B cell (primary cell): ENCODE measurements at regions not wholly inside any gene's neighbourhood (a gene's known extent, or its start where the extent isn't known, plus 50 kb on each side); places are given as distances from the start of the nearest gene placed in this dataset.

Source experiments
- ATAC-seq: fragments of 200-7000 bp; cut with Tn5 transposase; one replicate; pipeline ENCODE4 v1.10.0; 2021; ENCODE audit warnings: low read depth, mild to moderate bottlenecking, moderate number of reproducible peaks, moderate library complexity
- CTCF ChIA-PET: fragments of 350-600 bp; sonication (Branson Sonifier 250); formaldehyde crosslinking; loops from one replicate; lab custom pipeline; 2021; ENCODE audit warnings: antibody characterized with exemption, inconsistent platforms; lab: Charles Lee
- POLR2A ChIA-PET: fragments of 350-600 bp; sonication (Branson Sonifier 250); formaldehyde crosslinking; loops from one replicate; lab custom pipeline; 2021; ENCODE audit warnings: antibody characterized with exemption; lab: Charles Lee
- DNase-seq: peaks from one replicate; pipeline ENCODE4 v3.0.0; 2013
- H2AFZ ChIP-seq: 2 replicates; pipeline ENCODE4 v1.6.1; 2012; ENCODE audit warnings: mild to moderate bottlenecking, low read depth, low read length; ENCODE audit not compliant: insufficient read depth, poor library complexity, severe bottlenecking
- H3K27ac ChIP-seq, 2 donors: 1 replicate in 1 of 2; 2 replicates in 1 of 2; pipeline ENCODE4 v1.5.1; 2012 to 2013; ENCODE audit warnings: low read length in 2 of 2, mild to moderate bottlenecking in 2 of 2, moderate library complexity in 1 of 2
- H3K27me3 ChIP-seq, 4 experiments: fragments of 200-600 bp in 1 of 4; sonication (generic) in 1 of 4; replicated peaks in 1 of 4; 1 replicate in 2 of 4; 2 replicates in 2 of 4; pipeline versions ENCODE4 v1.6.1 to v1.7.0; 2013 to 2016; ENCODE audit warnings: low read length in 3 of 4, mild to moderate bottlenecking in 2 of 4, mixed read lengths in 1 of 4, moderate library complexity in 1 of 4; ENCODE audit not compliant: insufficient read depth in 4 of 4, control insufficient read depth in 3 of 4; ENCODE audit errors: control extremely low read depth in 1 of 4
- H3K36me3 ChIP-seq, 2 experiments: replicated peaks in 1 of 2; 1 replicate in 1 of 2; 2 replicates in 1 of 2; pipeline versions ENCODE4 v1.6.1 to v1.7.1; 2013; ENCODE audit warnings: low read length in 1 of 2; ENCODE audit not compliant: insufficient read depth in 2 of 2, control insufficient read depth in 1 of 2; ENCODE audit errors: control extremely low read depth in 1 of 2, extremely low read depth in 1 of 2
- H3K4me1 ChIP-seq, 2 donors: fragments of 200-600 bp in 1 of 2; sonication (generic) in 1 of 2; 1 replicate in 1 of 2; 2 replicates in 1 of 2; pipeline versions ENCODE4 v1.5.1 to v1.6.1; 2013 to 2017; ENCODE audit warnings: low read length in 2 of 2; ENCODE audit not compliant: control insufficient read depth in 2 of 2, insufficient read depth in 2 of 2
- H3K4me2 ChIP-seq: replicated peaks from 2 replicates; pipeline ENCODE3; 2012; ENCODE audit warnings: mild to moderate bottlenecking, low read depth, low read length; ENCODE audit not compliant: poor library complexity, severe bottlenecking
- H3K4me3 ChIP-seq, 5 experiments: fragments of 200-600 bp in 1 of 5; sonication (generic) in 1 of 5; 1 replicate in 3 of 5; 2 replicates in 2 of 5; pipeline versions ENCODE4 v1.5.1 to v1.7.0; 2011 to 2016; ENCODE audit warnings: low read length in 4 of 5, mild to moderate bottlenecking in 4 of 5, low read depth in 2 of 5, control low read depth in 1 of 5, moderate library complexity in 1 of 5; ENCODE audit not compliant: insufficient read depth in 1 of 5; ENCODE audit errors: control extremely low read depth in 1 of 5, extremely low read depth in 1 of 5
- H3K79me2 ChIP-seq: fragments of 200-600 bp; sonication (generic); one replicate; pipeline ENCODE4 v1.6.0; 2016; ENCODE audit warnings: low read length; ENCODE audit not compliant: control insufficient read depth, insufficient read depth
- H3K9ac ChIP-seq: fragments of 200-600 bp; sonication (generic); 2 replicates; pipeline ENCODE4 v1.6.1; 2017; ENCODE audit warnings: mild to moderate bottlenecking, low read length, moderate library complexity
- H3K9me3 ChIP-seq, 3 donors: one replicate each; pipeline versions ENCODE4 v1.6.1 to v1.7.1; 2013; ENCODE audit warnings: low read length in 2 of 3; ENCODE audit not compliant: control insufficient read depth in 2 of 3, insufficient read depth in 1 of 3; ENCODE audit errors: control extremely low read depth in 1 of 3
- H4K20me1 ChIP-seq: 2 replicates; pipeline ENCODE4 v1.6.0; 2012; ENCODE audit warnings: mild to moderate bottlenecking, low read length; ENCODE audit not compliant: insufficient read depth, control insufficient read depth, poor library complexity, severe bottlenecking
- H3K27ac Mint-ChIP-seq: one replicate; pipeline ENCODE4 v1.8.0; 2021; ENCODE audit warnings: mixed read lengths
- H3K27me3 Mint-ChIP-seq: one replicate; pipeline ENCODE4 v1.8.0; 2021; ENCODE audit warnings: mixed read lengths
- H3K4me1 Mint-ChIP-seq: one replicate; pipeline ENCODE4 v1.8.0; 2021; ENCODE audit warnings: mixed read lengths
- H3K4me3 Mint-ChIP-seq: one replicate; pipeline ENCODE4 v1.8.0; 2021; ENCODE audit warnings: mixed read lengths
- H3K9me3 Mint-ChIP-seq: one replicate; pipeline ENCODE4 v1.8.0; 2022; ENCODE audit warnings: mixed read lengths; ENCODE audit not compliant: insufficient read depth
- CTCF ChIP-seq: fragments of 200-600 bp; IDR thresholded peaks from one replicate; pipeline ENCODE4 v1.8.0; 2022; ENCODE audit warnings: antibody characterized with exemption, mild to moderate bottlenecking
- EZH2 ChIP-seq: IDR thresholded peaks from 2 replicates; pipeline ENCODE4 v1.6.1; 2012; ENCODE audit warnings: borderline replicate concordance, low read depth, mild to moderate bottlenecking, moderate library complexity, low read length; ENCODE audit not compliant: insufficient read depth, poor library complexity, severe bottlenecking
- WGBS: methylation state at CpG from one replicate; pipeline ENCODE4 v1.1.5; 2013; ENCODE audit warnings: missing lambda C conversion rate; ENCODE audit not compliant: insufficient coverage; 5-methylcytosine and 5-hydroxymethylcytosine counted together
- intact Hi-C: fragments of 100-400 bp; cut with micrococcal nuclease; formaldehyde crosslinking; loops from one replicate; pipeline ENCODE4 v1.10.0; 2022

GRCh38 chr1:207230441-207230840 lies 91.0 kb upstream of the CD55 start:
- Histone ChIP-seq H3K4me1 (no peaks in the 10 kb centered on the region), H2AFZ (no peak overlapping the region), H3K27ac (no peak overlapping the region), H3K4me2 (no peak overlapping the region), H3K9ac (no peak overlapping the region), H3K36me3 (no peaks in the 10 kb centered on the region), H3K9me3 (peaks cover 0 to 1% (median 0%) of the 10 kb centered on the region in 3 donors), H3K4me3 (no peak overlapping the region), H3K79me2 (no peaks in the 10 kb centered on the region), H4K20me1 (no peaks in the 10 kb centered on the region), H3K27me3 (no peaks in the 10 kb centered on the region)
- ATAC-seq (no peak), DNase-seq (no peak)
- 100% methylated on average over 2 of the region's 4 CpGs for WGBS
- intact Hi-C loops = no loop called here
- ChIA-PET CTCF (no interaction called here), POLR2A (no interaction called here)
- TF ChIP-seq CTCF = no peak
- no peak for TF ChIP-seq EZH2
- no peaks in the 10 kb centered on the region for H3K27me3 Mint-ChIP-seq
- no peak overlapping the region for H3K27ac Mint-ChIP-seq
- peaks cover under 1% of the 10 kb centered on the region for H3K9me3 Mint-ChIP-seq
- no peaks in the 10 kb centered on the region for H3K4me1 Mint-ChIP-seq
- no peak overlapping the region for H3K4me3 Mint-ChIP-seq

GRCh38 chr1:207234690-207235089 lies 86.8 kb upstream of the CD55 start:
- H3K4me1 ChIP-seq = no peaks in the 10 kb centered on the region
- Mint-ChIP-seq H3K9me3 (no peaks in the 10 kb centered on the region), H3K4me1 (no peaks in the 10 kb centered on the region), H3K27me3 (peaks cover 3% of the 10 kb centered on the region), H3K4me3 (no peak overlapping the region), H3K27ac (no peak overlapping the region)
- H3K4me2 ChIP-seq = no peak overlapping the region
- ATAC-seq (no peak), DNase-seq (no peak)
- intact Hi-C loops = no loop called here
- H3K79me2 ChIP-seq = no peaks in the 10 kb centered on the region
- H2AFZ ChIP-seq = no peak overlapping the region
- CTCF ChIA-PET = no interaction called here
- H3K36me3 ChIP-seq = no peaks in the 10 kb centered on the region
- H4K20me1 ChIP-seq = no peaks in the 10 kb centered on the region
- H3K27ac ChIP-seq = no peak overlapping the region
- POLR2A ChIA-PET = no interaction called here
- TF ChIP-seq EZH2 (no peak), CTCF (no peak)
- H3K27me3 ChIP-seq = no peaks in the 10 kb centered on the region
- no peaks in the 10 kb centered on the region for H3K9me3 ChIP-seq
- no peak overlapping the region for H3K9ac ChIP-seq
- H3K4me3 ChIP-seq = no peak overlapping the region
